ENCODE measurements at regions not wholly inside any gene's neighbourhood (a gene's known extent, or its start where the extent isn't known, plus 50 kb on each side); places are given as distances from the start of the nearest gene placed in this dataset.

- no peak for DNase-seq (ENCODE audit: low read depth in 2 of 2)
Observed at GRCh38 chr2:133667085-133667484, 98.8 kb upstream of the NCKAP5 start.

- DNase-seq (ENCODE audit: low read depth in 2 of 2): no peak
Observed at GRCh38 chr2:133667968-133668367, 99.7 kb upstream of the NCKAP5 start.

GRCh38 chr2:133668547-133668946 is 100.3 kb upstream of the NCKAP5 start:
- DNase-seq (ENCODE audit: low read depth in 2 of 2): no peak

- DNase-seq (ENCODE audit: low read depth in 2 of 2): no peak
Observed at GRCh38 chr2:133673305-133673905, 105.1 kb upstream of the NCKAP5 start.

- no peak for DNase-seq (ENCODE audit: low read depth in 2 of 2)
Observed at GRCh38 chr2:133674066-133674432, 105.8 kb upstream of the NCKAP5 start.

- DNase-seq (ENCODE audit: low read depth in 2 of 2): no peak
Observed at GRCh38 chr2:133674433-133675331, 106.4 kb upstream of the NCKAP5 start.

GRCh38 chr2:133676392-133677130 is 108.3 kb upstream of the NCKAP5 start:
- DNase-seq (ENCODE audit: low read depth in 2 of 2): no peak

GRCh38 chr2:133680343-133681049 is 112.2 kb upstream of the NCKAP5 start:
- no peak for DNase-seq (ENCODE audit: low read depth in 2 of 2)

- DNase-seq (ENCODE audit: low read depth in 2 of 2): no peak
Observed at GRCh38 chr2:133682347-133682746, 114.1 kb upstream of the NCKAP5 start.

GRCh38 chr2:133682906-133683305 is 114.6 kb upstream of the NCKAP5 start:
- DNase-seq (ENCODE audit: low read depth in 2 of 2): no peak

- no peak for DNase-seq (ENCODE audit: low read depth in 2 of 2)
Observed at GRCh38 chr2:133685636-133686215, 117.5 kb upstream of the NCKAP5 start.

- DNase-seq (ENCODE audit: low read depth in 2 of 2): no peak
Observed at GRCh38 chr2:133690780-133691179, 122.5 kb upstream of the NCKAP5 start.

GRCh38 chr2:133691336-133691735 is 123.1 kb upstream of the NCKAP5 start:
- DNase-seq (ENCODE audit: low read depth in 2 of 2): no peak

GRCh38 chr2:133705287-133705686 is 137.0 kb upstream of the NCKAP5 start:
- DNase-seq (ENCODE audit: low read depth in 2 of 2): no peak

GRCh38 chr2:133710613-133711012 is 142.3 kb upstream of the NCKAP5 start:
- DNase-seq (ENCODE audit: low read depth in 2 of 2): no peak

GRCh38 chr2:133711201-133711600 is 142.9 kb upstream of the NCKAP5 start:
- DNase-seq (ENCODE audit: low read depth in 2 of 2): no peak

GRCh38 chr2:133711806-133712205 is 143.5 kb upstream of the NCKAP5 start:
- DNase-seq (ENCODE audit: low read depth in 2 of 2): no peak

- DNase-seq (ENCODE audit: low read depth in 2 of 2): no peak
Observed at GRCh38 chr2:133712369-133712768, 144.1 kb upstream of the NCKAP5 start.

- DNase-seq (ENCODE audit: low read depth in 2 of 2): no peak
Observed at GRCh38 chr2:133713049-133713580, 144.9 kb upstream of the NCKAP5 start.

- DNase-seq (ENCODE audit: low read depth in 2 of 2): no peak
Observed at GRCh38 chr2:133716166-133716565, 147.9 kb upstream of the NCKAP5 start.

GRCh38 chr2:133717497-133717896 is 149.2 kb upstream of the NCKAP5 start:
- DNase-seq (ENCODE audit: low read depth in 2 of 2): no peak

Measured in activated CD4-positive, alpha-beta T cell treated with anti-CD3 and anti-CD28 coated beads for 24 hours (primary cell).